ENCODE measurements at regions not wholly inside any gene's neighbourhood (a gene's known extent, or its start where the extent isn't known, plus 50 kb on each side); places are given as distances from the start of the nearest gene placed in this dataset.

- no peaks in the 10 kb centered on the region for H3K27me3 ChIP-seq (ENCODE audit: control insufficient read depth, insufficient read depth, low read length)
- no CpG with 5 or more reads among the region's 5 CpGs for WGBS (ENCODE audit: insufficient coverage, insufficient read length)
- H3K27ac ChIP-seq (ENCODE audit: low read length): no peak overlapping the region
- H3K36me3 ChIP-seq (ENCODE audit: control insufficient read depth, insufficient read depth, low read length): no peaks in the 10 kb centered on the region
- no peaks in the 10 kb centered on the region; the same call in 1 of the 2 replicates for H3K4me1 ChIP-seq (ENCODE audit: control insufficient read depth, insufficient read depth, low read length)
- H3K9me3 ChIP-seq (ENCODE audit: control insufficient read depth, insufficient read depth, low read length): no peaks in the 10 kb centered on the region
- DNase-seq (ENCODE audit: low read depth, low spot score): no peak
- no peak overlapping the region for H3K4me3 ChIP-seq (ENCODE audit: low read length)
Observed at GRCh38 chr12:40473962-40474361, 218.3 kb upstream of the CNTN1 start.

GRCh38 chr12:40474630-40475029 lies 217.6 kb upstream of the CNTN1 start:
- Histone ChIP-seq H3K4me3 (ENCODE audit: low read length) (no peak overlapping the region), H3K36me3 (ENCODE audit: control insufficient read depth, insufficient read depth, low read length) (no peaks in the 10 kb centered on the region), H3K27me3 (ENCODE audit: control insufficient read depth, insufficient read depth, low read length) (no peaks in the 10 kb centered on the region), H3K4me1 (ENCODE audit: control insufficient read depth, insufficient read depth, low read length) (no peaks in the 10 kb centered on the region; the same call in 1 of the 2 replicates), H3K9me3 (ENCODE audit: control insufficient read depth, insufficient read depth, low read length) (no peaks in the 10 kb centered on the region), H3K27ac (ENCODE audit: low read length) (no peak overlapping the region)
- DNase-seq (ENCODE audit: low read depth, low spot score): no peak
- no CpG with 5 or more reads among the region's 1 CpG for WGBS (ENCODE audit: insufficient coverage, insufficient read length)

GRCh38 chr12:40499856-40500255 lies 192.4 kb upstream of the CNTN1 start:
- no peak overlapping the region for H3K27ac ChIP-seq (ENCODE audit: low read length)
- H3K27me3 ChIP-seq (ENCODE audit: control insufficient read depth, insufficient read depth, low read length): no peaks in the 10 kb centered on the region
- no peak for DNase-seq (ENCODE audit: low read depth, low spot score)
- no peaks in the 10 kb centered on the region for H3K9me3 ChIP-seq (ENCODE audit: control insufficient read depth, insufficient read depth, low read length)
- no peaks in the 10 kb centered on the region for H3K36me3 ChIP-seq (ENCODE audit: control insufficient read depth, insufficient read depth, low read length)
- WGBS (ENCODE audit: insufficient coverage, insufficient read length): no CpG with 5 or more reads among the region's 3 CpGs
- H3K4me3 ChIP-seq (ENCODE audit: low read length): no peak overlapping the region
- no peaks in the 10 kb centered on the region for H3K4me1 ChIP-seq (ENCODE audit: control insufficient read depth, insufficient read depth, low read length)

- WGBS (ENCODE audit: insufficient coverage, insufficient read length): no CpG with 5 or more reads among the region's 3 CpGs
- H3K36me3 ChIP-seq (ENCODE audit: control insufficient read depth, insufficient read depth, low read length): no peaks in the 10 kb centered on the region
- no peaks in the 10 kb centered on the region for H3K9me3 ChIP-seq (ENCODE audit: control insufficient read depth, insufficient read depth, low read length)
- no peak overlapping the region for H3K4me3 ChIP-seq (ENCODE audit: low read length)
- H3K4me1 ChIP-seq (ENCODE audit: control insufficient read depth, insufficient read depth, low read length): no peaks in the 10 kb centered on the region
- no peak for DNase-seq (ENCODE audit: low read depth, low spot score)
- no peak overlapping the region for H3K27ac ChIP-seq (ENCODE audit: low read length)
- no peaks in the 10 kb centered on the region for H3K27me3 ChIP-seq (ENCODE audit: control insufficient read depth, insufficient read depth, low read length)
Observed at GRCh38 chr12:40502322-40502721, 189.9 kb upstream of the CNTN1 start.

- no peak for DNase-seq (ENCODE audit: low read depth, low spot score)
- Histone ChIP-seq H3K4me1 (ENCODE audit: control insufficient read depth, insufficient read depth, low read length) (no peaks in the 10 kb centered on the region), H3K36me3 (ENCODE audit: control insufficient read depth, insufficient read depth, low read length) (no peaks in the 10 kb centered on the region), H3K27me3 (ENCODE audit: control insufficient read depth, insufficient read depth, low read length) (no peaks in the 10 kb centered on the region), H3K9me3 (ENCODE audit: control insufficient read depth, insufficient read depth, low read length) (no peaks in the 10 kb centered on the region), H3K4me3 (ENCODE audit: low read length) (no peak overlapping the region), H3K27ac (ENCODE audit: low read length) (no peak overlapping the region)
- no CpG with 5 or more reads among the region's 1 CpG for WGBS (ENCODE audit: insufficient coverage, insufficient read length)
Observed at GRCh38 chr12:40505327-40505726, 186.9 kb upstream of the CNTN1 start.

GRCh38 chr12:40508421-40508820 lies 183.8 kb upstream of the CNTN1 start:
- Histone ChIP-seq H3K36me3 (ENCODE audit: control insufficient read depth, insufficient read depth, low read length) (no peaks in the 10 kb centered on the region), H3K4me3 (ENCODE audit: low read length) (no peak overlapping the region), H3K4me1 (ENCODE audit: control insufficient read depth, insufficient read depth, low read length) (no peaks in the 10 kb centered on the region), H3K9me3 (ENCODE audit: control insufficient read depth, insufficient read depth, low read length) (no peaks in the 10 kb centered on the region), H3K27ac (ENCODE audit: low read length) (no peak overlapping the region), H3K27me3 (ENCODE audit: control insufficient read depth, insufficient read depth, low read length) (no peaks in the 10 kb centered on the region)
- WGBS (ENCODE audit: insufficient coverage, insufficient read length): no CpG with 5 or more reads among the region's 1 CpG
- no peak for DNase-seq (ENCODE audit: low read depth, low spot score)

GRCh38 chr12:40511341-40511740 lies 180.9 kb upstream of the CNTN1 start:
- no peaks in the 10 kb centered on the region for H3K4me1 ChIP-seq (ENCODE audit: control insufficient read depth, insufficient read depth, low read length)
- H3K36me3 ChIP-seq (ENCODE audit: control insufficient read depth, insufficient read depth, low read length): no peaks in the 10 kb centered on the region
- no peak for DNase-seq (ENCODE audit: low read depth, low spot score)
- H3K4me3 ChIP-seq (ENCODE audit: low read length): no peak overlapping the region
- WGBS (ENCODE audit: insufficient coverage, insufficient read length): no CpG with 5 or more reads among the region's 5 CpGs
- H3K27ac ChIP-seq (ENCODE audit: low read length): no peak overlapping the region
- H3K27me3 ChIP-seq (ENCODE audit: control insufficient read depth, insufficient read depth, low read length): no peaks in the 10 kb centered on the region
- H3K9me3 ChIP-seq (ENCODE audit: control insufficient read depth, insufficient read depth, low read length): no peaks in the 10 kb centered on the region

- H3K27ac ChIP-seq (ENCODE audit: low read length): no peak overlapping the region
- no CpG with 5 or more reads among the region's 5 CpGs for WGBS (ENCODE audit: insufficient coverage, insufficient read length)
- no peaks in the 10 kb centered on the region for H3K27me3 ChIP-seq (ENCODE audit: control insufficient read depth, insufficient read depth, low read length)
- DNase-seq (ENCODE audit: low read depth, low spot score): no peak
- peaks cover 2% of the 10 kb centered on the region; the same call in 1 of the 2 replicates for H3K4me1 ChIP-seq (ENCODE audit: control insufficient read depth, insufficient read depth, low read length)
- no peaks in the 10 kb centered on the region for H3K36me3 ChIP-seq (ENCODE audit: control insufficient read depth, insufficient read depth, low read length)
- no peak overlapping the region for H3K4me3 ChIP-seq (ENCODE audit: low read length)
- no peaks in the 10 kb centered on the region for H3K9me3 ChIP-seq (ENCODE audit: control insufficient read depth, insufficient read depth, low read length)
Observed at GRCh38 chr12:40515041-40515816, 177.0 kb upstream of the CNTN1 start.

GRCh38 chr12:40522837-40523236 lies 169.4 kb upstream of the CNTN1 start:
- Histone ChIP-seq H3K4me1 (ENCODE audit: control insufficient read depth, insufficient read depth, low read length) (peaks cover 2% of the 10 kb centered on the region; the same call in 1 of the 2 replicates), H3K27ac (ENCODE audit: low read length) (no peak overlapping the region), H3K36me3 (ENCODE audit: control insufficient read depth, insufficient read depth, low read length) (no peaks in the 10 kb centered on the region), H3K4me3 (ENCODE audit: low read length) (no peak overlapping the region), H3K27me3 (ENCODE audit: control insufficient read depth, insufficient read depth, low read length) (no peaks in the 10 kb centered on the region), H3K9me3 (ENCODE audit: control insufficient read depth, insufficient read depth, low read length) (no peaks in the 10 kb centered on the region)
- no peak for DNase-seq (ENCODE audit: low read depth, low spot score)
- WGBS (ENCODE audit: insufficient coverage, insufficient read length): no CpG with 5 or more reads among the region's 3 CpGs

- no CpG with 5 or more reads among the region's 3 CpGs for WGBS (ENCODE audit: insufficient coverage, insufficient read length)
- DNase-seq (ENCODE audit: low read depth, low spot score): no peak
Observed at GRCh38 chr12:40525054-40525453, 167.2 kb upstream of the CNTN1 start.

GRCh38 chr12:40534828-40535227 lies 157.4 kb upstream of the CNTN1 start:
- DNase-seq (ENCODE audit: low read depth, low spot score): no peak
- Histone ChIP-seq H3K27ac (ENCODE audit: low read length) (no peak overlapping the region), H3K27me3 (ENCODE audit: control insufficient read depth, insufficient read depth, low read length) (no peaks in the 10 kb centered on the region), H3K9me3 (ENCODE audit: control insufficient read depth, insufficient read depth, low read length) (no peaks in the 10 kb centered on the region), H3K4me1 (ENCODE audit: control insufficient read depth, insufficient read depth, low read length) (no peaks in the 10 kb centered on the region), H3K36me3 (ENCODE audit: control insufficient read depth, insufficient read depth, low read length) (no peaks in the 10 kb centered on the region), H3K4me3 (ENCODE audit: low read length) (no peak overlapping the region)
- no CpG with 5 or more reads among the region's 4 CpGs for WGBS (ENCODE audit: insufficient coverage, insufficient read length)

More at GRCh38 chr12:40525054-40525453, 167.2 kb upstream of the CNTN1 start:
- H3K9me3 ChIP-seq (ENCODE audit: control insufficient read depth, insufficient read depth, low read length): no peaks in the 10 kb centered on the region
- no peaks in the 10 kb centered on the region for H3K27me3 ChIP-seq (ENCODE audit: control insufficient read depth, insufficient read depth, low read length)
- H3K4me1 ChIP-seq (ENCODE audit: control insufficient read depth, insufficient read depth, low read length): no peaks in the 10 kb centered on the region
- H3K27ac ChIP-seq (ENCODE audit: low read length): no peak overlapping the region
- H3K4me3 ChIP-seq (ENCODE audit: low read length): no peak overlapping the region
- H3K36me3 ChIP-seq (ENCODE audit: control insufficient read depth, insufficient read depth, low read length): no peaks in the 10 kb centered on the region

All from iPS DF 6.9 (cell line).